ENCODE measurements at regions not wholly inside any gene's neighbourhood (a gene's known extent, or its start where the extent isn't known, plus 50 kb on each side); places are given as distances from the start of the nearest gene placed in this dataset.

DNA sequence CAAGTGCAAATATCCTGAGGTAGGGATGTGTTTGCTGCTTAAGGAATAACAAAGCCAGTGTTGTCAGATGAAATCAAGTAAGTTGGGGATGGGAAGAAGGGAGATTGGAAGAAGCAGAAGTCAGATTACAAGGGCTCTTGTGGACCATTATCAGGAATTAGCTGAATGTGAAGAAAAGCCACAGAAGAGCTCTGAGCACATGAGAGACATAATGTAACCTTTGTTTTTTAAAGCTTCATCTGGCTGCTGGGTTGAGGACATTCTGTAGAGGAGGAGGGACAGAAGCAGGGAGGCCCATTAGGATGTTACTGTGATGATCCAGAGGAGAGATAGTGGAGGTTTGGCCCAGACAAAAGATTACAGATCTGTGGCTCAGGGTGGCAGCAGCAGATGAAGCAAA lies 111.7 kb downstream of the DUSP10 start:
- no peak for DNase-seq (ENCODE audit: low read depth)

DNA sequence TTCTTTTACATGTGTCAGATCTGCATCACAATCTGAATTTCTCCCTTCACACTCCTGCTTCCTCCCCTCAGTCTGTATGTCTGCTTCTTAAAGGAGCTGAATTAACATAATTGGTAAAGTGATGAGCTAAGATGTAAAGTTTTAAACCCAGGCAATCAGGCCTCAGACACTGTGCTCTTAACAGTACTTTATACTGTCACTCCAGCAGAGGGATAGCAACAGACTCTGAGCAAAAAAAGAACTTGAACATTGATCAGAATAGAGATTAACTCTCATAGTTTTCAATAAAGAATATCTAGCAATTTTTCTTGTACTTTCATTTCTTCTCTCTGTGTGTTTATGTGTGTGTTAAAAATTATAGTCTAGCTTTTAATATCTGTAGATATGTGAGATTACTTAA lies 110.3 kb downstream of the DUSP10 start:
- no peak for DNase-seq (ENCODE audit: low read depth)

DNA sequence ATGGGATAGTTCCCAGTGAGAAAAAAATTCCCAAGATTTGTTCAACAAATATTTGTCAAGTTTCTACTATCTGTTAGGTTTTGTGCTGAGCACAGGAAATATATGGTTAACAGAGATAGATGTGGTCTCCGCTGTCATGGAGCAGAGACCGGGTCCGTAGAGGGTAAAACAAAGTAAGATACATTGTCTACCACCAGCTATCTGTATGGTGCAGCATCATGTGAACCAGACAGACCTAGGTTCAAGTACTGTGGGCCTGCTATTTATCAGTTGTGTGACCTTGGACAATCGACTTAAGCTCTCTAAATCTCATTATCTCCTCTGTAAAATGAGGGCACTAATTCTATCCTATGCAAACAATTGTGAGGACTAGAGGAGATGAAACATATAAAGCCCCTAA lies 109.8 kb downstream of the DUSP10 start:
- DNase-seq (ENCODE audit: low read depth) = no peak

- DNase-seq (ENCODE audit: low read depth) = no peak
Observed at GRCh38 chr1:221633841-221634409, 108.0 kb downstream of the DUSP10 start.

- DNase-seq (ENCODE audit: low read depth) = no peak
Observed at GRCh38 chr1:221634606-221635005, 107.3 kb downstream of the DUSP10 start.

DNA sequence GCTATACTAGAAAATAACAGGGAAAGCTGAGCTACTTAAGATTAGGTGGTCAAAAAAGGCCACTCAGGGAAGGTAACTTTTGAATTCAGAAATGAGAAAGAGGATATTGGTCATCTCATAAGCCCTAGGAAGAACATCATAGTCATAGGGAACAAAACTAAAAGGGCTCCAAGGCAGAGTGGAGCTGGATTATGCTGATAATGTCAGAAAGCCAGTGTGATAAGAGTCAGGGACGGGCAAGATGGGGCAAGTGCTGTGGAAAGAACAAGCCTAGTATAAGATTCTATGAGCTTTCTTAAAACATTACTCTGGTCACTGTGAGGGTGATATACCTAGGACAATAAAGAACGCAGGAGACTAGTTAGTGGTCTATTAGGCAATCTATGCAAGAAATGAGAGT lies 106.6 kb downstream of the DUSP10 start:
- no peak for DNase-seq (ENCODE audit: low read depth)

- DNase-seq (ENCODE audit: low read depth) = no peak
Observed at GRCh38 chr1:221636096-221636495, 105.8 kb downstream of the DUSP10 start.

DNA sequence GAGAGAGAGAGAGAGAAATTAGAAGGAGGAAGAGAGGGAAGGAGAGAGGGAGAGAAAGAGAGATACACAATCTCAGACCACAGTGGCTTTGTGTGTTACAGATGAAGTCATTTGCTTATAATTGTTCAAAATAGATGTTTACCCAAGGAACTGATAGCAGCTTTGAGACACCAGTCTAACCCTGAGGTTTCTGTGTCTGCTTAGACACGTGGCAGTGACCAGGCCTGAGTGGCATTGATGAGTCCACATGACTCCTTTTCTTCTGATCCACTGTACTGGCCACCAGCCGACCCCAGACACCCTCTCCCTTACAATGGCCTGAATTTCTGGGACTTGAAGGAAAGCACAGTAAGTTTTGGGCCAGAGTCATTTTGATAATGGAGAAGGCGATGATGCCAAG lies 104.9 kb downstream of the DUSP10 start:
- no peak for DNase-seq (ENCODE audit: low read depth)

- peak; percentile 80 for DNase-seq (ENCODE audit: low read depth)
Observed at GRCh38 chr1:221637641-221638041, 104.2 kb downstream of the DUSP10 start.

GRCh38 chr1:221638595-221638994 lies 103.3 kb downstream of the DUSP10 start:
- DNase-seq (ENCODE audit: low read depth) = no peak

- no peak for DNase-seq (ENCODE audit: low read depth)
Observed at GRCh38 chr1:221641811-221642210, 100.1 kb downstream of the DUSP10 start.

DNA sequence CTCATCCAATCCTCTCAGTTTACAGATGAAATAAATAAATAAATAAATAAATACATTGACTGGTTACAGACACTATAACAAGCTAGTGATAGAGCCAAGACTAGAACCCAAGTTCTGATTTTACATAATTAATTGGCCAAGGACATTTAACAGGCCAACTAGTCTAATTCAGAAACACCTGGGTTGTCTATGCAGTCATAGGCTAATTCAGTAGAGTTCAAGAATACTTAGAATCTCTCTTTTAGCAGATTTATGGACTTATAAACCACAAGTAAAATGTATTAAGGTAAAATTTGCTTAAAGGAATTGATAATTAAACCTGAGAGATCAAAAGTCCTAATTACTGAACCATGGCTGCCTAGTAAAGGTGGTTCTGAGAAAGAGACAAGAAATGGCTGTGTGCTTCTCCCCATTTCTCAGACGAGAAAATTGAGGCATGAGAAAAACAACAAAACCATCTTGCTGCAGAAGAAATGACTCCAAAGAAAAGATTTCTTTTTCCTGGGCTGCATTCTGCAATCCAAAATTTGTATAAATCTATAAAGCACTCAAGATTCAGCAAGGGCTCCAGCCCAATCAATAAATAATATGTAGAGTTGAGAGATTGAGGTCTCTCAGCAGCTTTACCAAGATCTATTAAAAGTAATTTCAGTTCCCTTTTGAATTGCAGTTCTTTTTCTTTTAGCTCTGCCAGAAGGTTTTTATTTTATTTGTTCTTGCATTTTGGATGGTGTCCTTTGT lies 98.3 kb downstream of the DUSP10 start:
- no peak for DNase-seq (ENCODE audit: low read depth)

DNA sequence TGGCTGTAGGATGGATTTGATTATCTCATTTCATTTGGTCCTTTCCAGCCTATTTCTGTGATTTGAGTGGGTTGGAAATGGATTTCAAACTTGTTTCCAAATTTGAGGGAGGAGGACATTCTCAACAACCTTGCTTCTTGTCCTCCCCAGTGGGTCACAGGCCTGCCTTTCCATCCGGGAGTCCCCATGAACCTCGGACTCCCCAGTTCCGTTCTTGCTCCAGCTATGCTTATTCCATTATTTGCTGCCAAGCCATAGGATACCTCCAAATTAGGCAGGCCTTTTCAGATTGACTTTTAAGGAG lies 97.8 kb downstream of the DUSP10 start:
- DNase-seq (ENCODE audit: low read depth) = no peak

GRCh38 chr1:221644663-221645258 lies 97.1 kb downstream of the DUSP10 start:
- DNase-seq (ENCODE audit: low read depth) = no peak

DNA sequence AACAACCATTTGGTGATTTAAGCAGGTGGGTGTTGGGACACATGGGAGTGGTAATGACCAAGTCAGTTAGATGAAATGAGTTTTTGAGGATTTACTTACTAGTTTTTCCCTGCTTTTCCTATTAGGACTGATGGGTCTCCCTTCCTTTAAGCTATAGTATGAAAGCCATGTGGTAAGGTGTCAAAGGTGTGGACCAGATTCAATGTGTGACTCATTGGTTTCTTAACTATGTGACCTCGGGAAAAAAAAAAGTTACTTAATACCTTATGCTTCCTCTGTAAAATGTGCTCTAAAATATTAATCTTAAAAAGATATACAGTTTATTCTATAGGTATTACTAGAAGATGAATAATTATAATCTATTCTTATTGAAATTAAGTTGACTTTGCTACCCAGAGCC lies 93.7 kb downstream of the DUSP10 start:
- DNase-seq (ENCODE audit: low read depth) = no peak
